ENCODE measurements at regions not wholly inside any gene's neighbourhood (a gene's known extent, or its start where the extent isn't known, plus 50 kb on each side); places are given as distances from the start of the nearest gene placed in this dataset.

GRCh38 chr20:12617076-12617475 is 391.7 kb upstream of the SPTLC3 start:
- Histone ChIP-seq H3K27ac (replicated peaks) (no peak overlapping the region), H3K27me3 (ENCODE audit: insufficient read depth, poor library complexity, severe bottlenecking) (no peaks in the 10 kb centered on the region), H3K4me3 (replicated peaks; ENCODE audit: insufficient read depth, low read length) (no peak overlapping the region)
- DNase-seq (ENCODE audit: low read depth in 1 of 2, low spot score in 1 of 2) = no peak
- TF ChIP-seq CTCF (IDR thresholded peaks at IDR 0.05; ENCODE audit: insufficient read depth, low read length) (no peak), GABPA (IDR thresholded peaks at IDR 0.05; ENCODE audit: low read depth) (no peak), POLR2AphosphoS5 (IDR thresholded peaks at IDR 0.05; ENCODE audit: low read depth) (no peak), REST (IDR thresholded peaks at IDR 0.05; ENCODE audit: insufficient replicate concordance, low read depth) (no peak)

GRCh38 chr20:12623870-12624269 is 384.9 kb upstream of the SPTLC3 start:
- no peak overlapping the region for H3K27ac ChIP-seq (replicated peaks)
- no peak overlapping the region for H3K4me3 ChIP-seq (replicated peaks; ENCODE audit: insufficient read depth, low read length)
- TF ChIP-seq CTCF (IDR thresholded peaks at IDR 0.05; ENCODE audit: insufficient read depth, low read length) = no peak
- no peak for TF ChIP-seq GABPA (IDR thresholded peaks at IDR 0.05; ENCODE audit: low read depth)
- no peak for TF ChIP-seq REST (IDR thresholded peaks at IDR 0.05; ENCODE audit: insufficient replicate concordance, low read depth)
- no peak for TF ChIP-seq SPI1 (IDR thresholded peaks at IDR 0.05; ENCODE audit: borderline replicate concordance, low read depth)
- TF ChIP-seq POLR2AphosphoS5 (IDR thresholded peaks at IDR 0.05; ENCODE audit: low read depth) = no peak
- no peaks in the 10 kb centered on the region for H3K27me3 ChIP-seq (ENCODE audit: insufficient read depth, poor library complexity, severe bottlenecking)
- no peak for DNase-seq (ENCODE audit: low read depth in 1 of 2, low spot score in 1 of 2)

- H3K27ac ChIP-seq (replicated peaks) = no peak overlapping the region
These were observed 381.3 kb upstream of the SPTLC3 start for GRCh38 chr20:12627485-12627884.

More at GRCh38 chr20:12627485-12627884, 381.3 kb upstream of the SPTLC3 start:
- no peak for DNase-seq (ENCODE audit: low read depth in 1 of 2, low spot score in 1 of 2)
- Histone ChIP-seq H3K27me3 (ENCODE audit: insufficient read depth, poor library complexity, severe bottlenecking) (no peaks in the 10 kb centered on the region), H3K4me3 (replicated peaks; ENCODE audit: insufficient read depth, low read length) (no peak overlapping the region)
- no peak for TF ChIP-seq POLR2AphosphoS5 (IDR thresholded peaks at IDR 0.05; ENCODE audit: low read depth)
- no peak for TF ChIP-seq REST (IDR thresholded peaks at IDR 0.05; ENCODE audit: insufficient replicate concordance, low read depth)
- TF ChIP-seq GABPA (IDR thresholded peaks at IDR 0.05; ENCODE audit: low read depth) = no peak

All from HL-60 (cell line).